NOMO-1 treated with DMSO at 0.1 percent for 48 hours (cell line): ENCODE measurements at regions not wholly inside any gene's neighbourhood (a gene's known extent, or its start where the extent isn't known, plus 50 kb on each side); places are given as distances from the start of the nearest gene placed in this dataset.
"Not testable (repeated sequence)": the region's sequence is repeated elsewhere in the genome, so short reads cannot be mapped to it uniquely, and the experiment has no call there.

Source experiments
- DNase-seq: peaks from one replicate; lab custom pipeline; 2025; ENCODE audit not compliant: unreplicated experiment; lab: John Stamatoyannopoulos, UW

GRCh38 chr7:131808156-131808555 lies 251.7 kb upstream of the PODXL start:
- not testable (repeated sequence) for DNase-seq

GRCh38 chr7:131803816-131804215 lies 247.4 kb upstream of the PODXL start:
- no peak for DNase-seq

DNA sequence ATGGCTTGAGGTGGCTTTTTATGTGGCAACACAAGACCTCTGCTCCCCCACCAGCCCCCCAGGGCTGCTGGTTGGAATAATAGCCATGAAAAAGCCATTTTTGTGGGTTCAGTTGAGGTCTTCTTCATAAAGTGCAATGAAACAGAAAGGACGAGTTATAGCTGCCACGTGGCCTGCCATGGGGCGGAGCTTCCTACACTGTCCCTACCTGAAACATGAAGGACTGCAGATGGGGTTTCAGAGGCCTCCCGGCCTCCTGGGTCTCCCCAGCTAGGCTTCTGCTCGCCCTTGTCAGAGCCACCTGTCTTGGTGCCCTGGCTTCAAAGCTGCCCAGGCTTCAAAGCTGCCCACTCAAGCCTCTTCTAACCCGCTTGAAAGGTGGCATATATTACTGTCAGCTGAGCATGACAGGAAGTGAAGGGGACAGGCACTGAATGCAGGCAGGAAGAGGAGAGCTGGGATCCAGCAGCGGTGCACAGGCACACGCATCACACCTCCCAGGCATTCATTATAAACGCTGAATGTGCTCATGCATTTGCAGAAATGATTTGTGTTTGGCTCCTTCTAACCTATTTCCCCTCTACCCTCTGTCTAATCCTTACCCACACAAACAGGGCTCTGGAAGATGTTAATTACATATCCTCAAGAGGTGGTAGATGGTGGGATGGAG lies 245.9 kb upstream of the PODXL start:
- no peak for DNase-seq

GRCh38 chr7:131800531-131800930 lies 244.1 kb upstream of the PODXL start:
- DNase-seq = no peak

GRCh38 chr7:131800008-131800407 lies 243.6 kb upstream of the PODXL start:
- DNase-seq = no peak

GRCh38 chr7:131797841-131798240 lies 241.4 kb upstream of the PODXL start:
- no peak for DNase-seq

GRCh38 chr7:131795400-131795799 lies 239.0 kb upstream of the PODXL start:
- DNase-seq = no peak

- DNase-seq = no peak
Measured at GRCh38 chr7:131792311-131792710, 235.9 kb upstream of the PODXL start.

DNA sequence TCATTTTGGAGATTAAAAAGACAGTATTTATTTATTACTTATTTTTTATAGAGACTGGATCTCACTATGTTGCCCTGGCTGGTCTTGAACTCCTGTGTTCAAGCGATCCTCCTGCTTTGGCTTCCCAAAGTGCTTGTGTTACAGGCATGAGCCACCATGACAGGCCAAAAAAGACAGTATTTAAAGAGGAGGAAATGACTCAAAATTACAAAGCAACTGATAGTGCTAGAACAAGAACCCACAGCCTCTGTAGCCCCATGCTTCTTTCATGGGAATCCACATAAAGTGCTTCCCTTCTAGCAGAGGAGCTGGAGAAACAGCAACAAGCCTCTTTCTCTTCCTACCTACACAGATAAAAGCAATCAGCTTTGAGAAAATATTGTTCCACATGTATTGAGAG lies 230.7 kb upstream of the PODXL start:
- no peak for DNase-seq

DNA sequence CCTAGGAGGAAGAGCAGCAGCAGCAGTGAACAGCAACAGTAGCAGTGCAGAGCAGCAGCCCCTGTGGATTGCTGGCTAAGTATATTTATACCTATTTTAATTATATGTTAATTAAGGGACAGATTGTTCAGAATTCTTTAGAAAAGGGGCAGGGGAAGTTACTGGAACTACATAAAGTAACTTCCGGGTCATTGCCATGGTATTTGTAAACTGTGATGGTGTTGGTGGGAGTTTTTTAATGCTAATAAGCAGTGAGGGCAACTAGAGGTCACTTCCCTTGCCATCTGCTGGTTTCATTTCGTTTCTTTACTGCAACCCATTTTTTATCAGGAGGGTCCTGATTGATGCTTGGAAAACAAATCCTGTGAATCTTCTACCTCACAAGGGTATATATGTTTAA lies 229.8 kb upstream of the PODXL start:
- no peak for DNase-seq

DNA sequence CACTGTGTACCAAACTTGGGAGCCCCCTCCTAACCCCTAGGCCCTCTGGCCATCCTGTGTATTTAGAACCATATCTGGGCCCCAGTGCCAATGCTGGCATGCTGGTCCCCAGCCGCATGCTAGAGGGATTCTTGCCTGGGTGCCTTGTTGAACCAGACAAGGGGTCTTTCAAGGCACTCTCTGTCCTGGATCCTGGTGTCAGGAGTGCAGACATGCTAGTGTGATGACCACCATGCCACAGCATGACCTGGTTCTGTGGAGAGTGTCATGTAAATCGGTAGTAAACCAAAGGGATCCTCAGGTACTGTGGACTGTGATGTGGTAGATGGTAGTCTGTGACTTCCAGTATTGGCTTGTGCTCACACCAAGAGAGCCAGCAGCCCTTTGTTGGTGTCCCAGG lies 222.2 kb upstream of the PODXL start:
- no peak for DNase-seq

DNA sequence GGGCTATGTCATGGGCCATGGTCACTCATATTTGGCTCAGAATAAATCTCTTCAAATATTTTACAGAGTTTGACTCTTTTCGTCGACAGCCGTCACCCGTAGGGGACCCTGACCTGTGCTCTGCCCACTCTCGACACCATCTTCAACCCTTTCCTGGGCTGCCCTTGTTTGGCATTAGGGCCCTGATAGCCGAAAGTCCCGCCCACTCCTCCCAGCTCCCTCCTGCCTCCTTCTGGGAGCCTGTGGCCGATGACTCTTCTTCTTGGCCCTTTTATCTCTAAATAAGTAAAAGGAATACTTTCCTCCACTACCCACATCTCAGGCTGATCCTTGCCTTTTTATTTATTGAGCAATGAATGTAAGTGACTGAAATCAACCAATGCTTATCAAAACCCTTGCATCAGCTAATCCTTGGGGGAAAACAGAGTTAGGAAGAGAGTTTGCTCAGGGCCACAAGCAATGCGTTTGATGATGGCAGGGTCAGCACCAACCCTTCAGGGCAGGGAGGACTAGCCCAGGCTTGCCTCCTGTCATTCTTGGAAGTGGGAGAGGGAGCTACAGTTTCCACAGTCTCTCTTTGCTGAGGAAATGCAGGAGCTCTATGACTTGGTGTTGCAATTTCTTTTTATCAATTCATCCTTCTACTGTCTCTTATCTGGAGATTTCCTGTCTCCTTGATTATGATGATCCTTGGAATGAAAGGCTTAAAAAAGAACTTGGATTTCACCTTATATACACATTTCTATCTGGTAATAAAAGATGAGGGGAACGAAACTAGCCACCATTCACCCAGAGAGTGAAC lies 218.2 kb upstream of the PODXL start:
- no peak for DNase-seq

- no peak for DNase-seq
Measured at GRCh38 chr7:131773413-131773812, 217.0 kb upstream of the PODXL start.

DNA sequence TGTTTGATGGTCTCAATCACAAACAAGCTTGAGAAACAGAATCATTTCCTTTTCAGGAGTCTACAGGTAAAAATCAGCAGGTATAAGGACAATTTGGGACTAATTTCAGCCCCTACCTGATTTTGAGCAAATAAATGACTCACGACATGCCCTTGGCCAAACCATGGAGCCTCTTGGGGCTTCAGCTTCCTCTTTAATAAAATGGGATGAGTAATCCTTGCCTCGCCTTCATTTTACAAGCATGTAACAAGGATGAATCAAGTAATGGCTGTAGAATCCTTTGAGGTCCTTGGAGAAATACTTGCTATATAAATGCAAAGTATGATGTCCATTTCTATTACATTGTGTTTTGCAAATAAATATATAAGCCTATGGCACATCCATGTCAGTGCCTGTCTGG lies 212.8 kb upstream of the PODXL start:
- no peak for DNase-seq

DNA sequence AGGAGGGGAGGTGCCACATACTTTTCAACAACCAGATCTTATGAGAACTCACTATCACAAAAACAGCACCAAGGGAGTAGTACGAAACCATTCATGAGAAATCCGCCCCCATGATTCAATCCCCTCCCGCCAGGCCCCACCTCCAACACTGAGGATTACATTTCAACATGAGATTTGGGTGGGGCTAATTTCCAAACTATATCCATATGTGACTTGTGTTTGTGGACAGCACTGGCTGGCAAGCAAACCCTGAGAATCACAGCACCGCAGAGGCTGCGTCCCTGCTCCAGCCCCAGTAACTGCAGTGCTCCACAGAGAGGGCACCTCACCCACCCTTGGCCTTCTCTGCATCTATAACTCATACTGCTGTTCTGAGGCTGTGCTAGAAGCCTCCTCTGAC lies 211.2 kb upstream of the PODXL start:
- no peak for DNase-seq

DNA sequence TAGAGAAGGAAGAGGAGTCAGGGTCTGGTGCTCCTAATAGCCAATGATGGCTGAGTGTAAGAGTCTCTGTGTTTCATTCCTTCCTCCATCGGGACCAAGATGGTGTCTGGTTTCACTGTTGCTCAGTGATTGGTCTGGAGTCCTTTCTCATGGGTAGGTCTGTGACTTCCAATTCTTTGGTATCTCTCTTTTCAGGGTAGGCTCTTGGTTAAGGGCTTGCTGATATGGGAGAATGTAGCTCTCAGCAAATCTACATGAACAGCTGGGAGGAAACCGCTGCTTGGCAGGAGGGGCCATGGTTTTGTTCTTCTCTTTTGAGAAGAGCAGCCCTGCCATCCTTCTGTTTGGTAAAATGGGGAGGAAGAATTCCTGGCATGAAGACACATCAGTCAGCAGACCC lies 209.1 kb upstream of the PODXL start:
- DNase-seq = no peak

DNA sequence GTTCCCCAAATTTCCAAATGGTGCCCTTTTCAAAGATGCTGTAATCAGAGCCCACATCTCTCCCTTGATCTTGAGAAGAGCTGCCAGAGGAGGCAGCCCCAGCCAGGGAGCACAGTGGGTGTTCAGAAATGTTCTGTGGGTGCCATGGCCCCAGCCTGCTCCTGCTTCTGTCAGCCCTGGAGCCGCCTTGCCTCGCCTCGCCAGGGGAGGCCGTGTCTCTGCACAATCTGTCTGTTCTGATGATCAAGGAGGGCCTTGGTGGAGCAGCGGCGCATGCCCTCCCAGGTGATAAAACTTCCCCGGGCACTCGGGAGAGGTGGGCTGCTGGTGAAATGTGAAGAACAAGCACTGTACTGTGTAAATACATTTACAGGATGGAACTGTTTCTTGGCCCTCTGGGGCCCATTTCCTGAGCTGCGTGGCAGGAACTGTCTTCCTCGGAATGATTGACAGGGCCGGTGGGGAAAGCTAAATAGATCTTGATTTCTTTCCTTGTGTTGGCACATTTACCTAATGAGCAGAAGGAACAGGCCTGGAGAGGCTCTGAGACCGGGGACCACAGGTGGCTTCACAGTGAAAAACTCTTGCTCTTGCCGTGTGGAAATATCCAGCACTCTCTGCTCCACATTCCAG lies 207.8 kb upstream of the PODXL start:
- no peak for DNase-seq

DNA sequence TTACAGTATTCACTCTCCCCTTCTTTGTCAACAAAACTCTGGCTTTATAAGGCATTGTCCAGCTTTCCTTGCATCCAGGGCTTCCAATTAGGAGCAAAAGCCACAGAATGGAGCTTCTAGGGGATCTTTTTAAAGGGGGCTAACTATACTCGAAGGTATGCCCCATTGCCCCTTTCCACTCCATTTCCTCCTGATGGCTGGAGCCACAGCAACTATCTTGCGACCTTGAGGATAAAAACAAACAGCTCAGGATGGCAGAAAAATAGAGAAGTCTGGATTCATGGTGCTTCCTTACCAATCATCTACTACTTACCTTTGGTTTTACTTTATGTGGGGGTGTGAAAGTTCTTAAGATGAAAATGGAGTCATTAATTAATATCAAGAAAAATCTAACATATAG lies 206.3 kb upstream of the PODXL start:
- DNase-seq = no peak

- not testable (repeated sequence) for DNase-seq
Measured at GRCh38 chr7:131755801-131756200, 199.4 kb upstream of the PODXL start.

DNA sequence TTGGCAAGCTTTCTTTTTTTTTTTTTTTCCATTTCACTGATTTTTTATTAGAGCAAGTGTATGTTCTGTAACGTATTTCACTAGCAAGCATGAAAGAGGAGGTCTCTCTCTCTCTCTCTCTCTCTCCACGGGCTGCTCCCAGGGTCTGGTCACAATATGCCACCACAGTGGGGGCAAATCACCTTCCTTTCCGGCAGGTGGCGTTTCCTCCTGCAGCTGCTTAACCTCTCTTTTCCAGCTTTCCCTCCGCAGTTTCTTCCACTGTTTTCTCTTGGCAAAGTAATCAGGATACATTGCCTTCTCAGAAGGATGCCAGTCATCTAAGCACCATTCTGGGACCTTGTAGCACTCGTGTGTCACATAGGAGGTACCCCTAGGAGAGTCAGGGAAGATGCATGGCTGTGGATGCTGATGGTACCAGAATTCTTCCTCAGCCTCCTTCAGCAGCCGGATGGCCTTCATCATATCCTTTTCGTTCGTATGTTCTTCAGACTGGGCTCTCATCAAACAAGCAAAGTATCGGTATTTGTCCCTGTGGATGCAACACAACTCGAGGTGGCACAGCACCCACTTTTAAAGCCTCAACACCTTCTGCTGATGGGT lies 197.3 kb upstream of the PODXL start:
- DNase-seq = no peak

GRCh38 chr7:131747658-131748232 lies 191.3 kb upstream of the PODXL start:
- DNase-seq = no peak
